ENCODE measurements at regions not wholly inside any gene's neighbourhood (a gene's known extent, or its start where the extent isn't known, plus 50 kb on each side); places are given as distances from the start of the nearest gene placed in this dataset.

GRCh38 chr1:230011333-230012092 is 55.5 kb upstream of the GALNT2 start:
- Histone ChIP-seq H3K4me3 (ENCODE audit: insufficient read length, low read depth) (no peak overlapping the region), H3K27me3 (ENCODE audit: insufficient read depth, insufficient read length) (no peaks in the 10 kb centered on the region), H3K9me3 (ENCODE audit: insufficient read depth, low read length) (no peaks in the 10 kb centered on the region), H3K4me1 (ENCODE audit: insufficient read depth, insufficient read length) (no peaks in the 10 kb centered on the region), H3K36me3 (ENCODE audit: insufficient read depth, insufficient read length, low read length) (no peaks in the 10 kb centered on the region), H3K9ac (ENCODE audit: insufficient read length, low read depth) (no peak overlapping the region)
- no peak for DNase-seq (ENCODE audit: low read depth, low spot score)
- TF ChIP-seq SUZ12 (IDR thresholded peaks at IDR 0.05; ENCODE audit: extremely low read depth, insufficient read depth, insufficient read length) (no peak), YY1 (IDR thresholded peaks at IDR 0.05; ENCODE audit: insufficient read depth, insufficient read length) (no peak), ZNF274 (IDR thresholded peaks at IDR 0.05; ENCODE audit: low read depth, low read length) (no peak)

- H3K27me3 ChIP-seq (ENCODE audit: insufficient read depth, insufficient read length): no peaks in the 10 kb centered on the region
- H3K4me3 ChIP-seq (ENCODE audit: insufficient read length, low read depth): no peak overlapping the region
- H3K4me1 ChIP-seq (ENCODE audit: insufficient read depth, insufficient read length): no peaks in the 10 kb centered on the region
- no peak for TF ChIP-seq YY1 (IDR thresholded peaks at IDR 0.05; ENCODE audit: insufficient read depth, insufficient read length)
- TF ChIP-seq ZNF274 (IDR thresholded peaks at IDR 0.05; ENCODE audit: low read depth, low read length): no peak
- TF ChIP-seq SUZ12 (IDR thresholded peaks at IDR 0.05; ENCODE audit: extremely low read depth, insufficient read depth, insufficient read length): no peak
- no peaks in the 10 kb centered on the region for H3K36me3 ChIP-seq (ENCODE audit: insufficient read depth, insufficient read length, low read length)
- no peak overlapping the region for H3K9ac ChIP-seq (ENCODE audit: insufficient read length, low read depth)
- no peaks in the 10 kb centered on the region for H3K9me3 ChIP-seq (ENCODE audit: insufficient read depth, low read length)
- no peak for DNase-seq (ENCODE audit: low read depth, low spot score)
Measured at GRCh38 chr1:230012093-230012393, 55.0 kb upstream of the GALNT2 start.

- TF ChIP-seq YY1 (IDR thresholded peaks at IDR 0.05; ENCODE audit: insufficient read depth, insufficient read length) (no peak), SUZ12 (IDR thresholded peaks at IDR 0.05; ENCODE audit: extremely low read depth, insufficient read depth, insufficient read length) (no peak), ZNF274 (IDR thresholded peaks at IDR 0.05; ENCODE audit: low read depth, low read length) (no peak)
- no peak for DNase-seq (ENCODE audit: low read depth, low spot score)
- H3K4me1 ChIP-seq (ENCODE audit: insufficient read depth, insufficient read length): no peaks in the 10 kb centered on the region
- no peaks in the 10 kb centered on the region for H3K36me3 ChIP-seq (ENCODE audit: insufficient read depth, insufficient read length, low read length)
- H3K9ac ChIP-seq (ENCODE audit: insufficient read length, low read depth): no peak overlapping the region
- no peak overlapping the region for H3K4me3 ChIP-seq (ENCODE audit: insufficient read length, low read depth)
- H3K9me3 ChIP-seq (ENCODE audit: insufficient read depth, low read length): no peaks in the 10 kb centered on the region
- no peaks in the 10 kb centered on the region for H3K27me3 ChIP-seq (ENCODE audit: insufficient read depth, insufficient read length)
Measured at GRCh38 chr1:230012741-230013140, 54.3 kb upstream of the GALNT2 start.

GRCh38 chr1:230016159-230016558 is 50.9 kb upstream of the GALNT2 start:
- H3K9me3 ChIP-seq (ENCODE audit: insufficient read depth, low read length): no peaks in the 10 kb centered on the region
- TF ChIP-seq YY1 (IDR thresholded peaks at IDR 0.05; ENCODE audit: insufficient read depth, insufficient read length) (no peak), SUZ12 (IDR thresholded peaks at IDR 0.05; ENCODE audit: extremely low read depth, insufficient read depth, insufficient read length) (no peak), ZNF274 (IDR thresholded peaks at IDR 0.05; ENCODE audit: low read depth, low read length) (no peak)
- no peak for DNase-seq (ENCODE audit: low read depth, low spot score)
- no peak overlapping the region for H3K4me3 ChIP-seq (ENCODE audit: insufficient read length, low read depth)
- H3K4me1 ChIP-seq (ENCODE audit: insufficient read depth, insufficient read length): no peaks in the 10 kb centered on the region
- no peaks in the 10 kb centered on the region for H3K36me3 ChIP-seq (ENCODE audit: insufficient read depth, insufficient read length, low read length)
- H3K9ac ChIP-seq (ENCODE audit: insufficient read length, low read depth): no peak overlapping the region
- no peaks in the 10 kb centered on the region for H3K27me3 ChIP-seq (ENCODE audit: insufficient read depth, insufficient read length)

Measured in NT2/D1 (cell line).